ENCODE measurements at regions not wholly inside any gene's neighbourhood (a gene's known extent, or its start where the extent isn't known, plus 50 kb on each side); places are given as distances from the start of the nearest gene placed in this dataset.

- intact Hi-C loops (cut with DNase I), result no loop called here
- TF ChIP-seq POLR2A (IDR thresholded peaks at IDR 0.05) (no peak), CTCF (IDR thresholded peaks at IDR 0.05) (no peak)
- Histone ChIP-seq H3K9me3 (peaks cover 0 to 9% (median 0%) of the 10 kb centered on the region in 3 donors), H3K4me3 (no peak overlapping the region), H3K36me3 (replicated peaks in 1 of 2; ENCODE audit: insufficient read depth in 1 of 2, low read depth in 2 of 2) (no peaks in the 10 kb centered on the region), H3K27me3 (no peaks in the 10 kb centered on the region), H3K27ac (no peak overlapping the region), H3K4me1 (no peaks in the 10 kb centered on the region)
- ATAC-seq (no peak), DNase-seq (no peak)
- 57 to 74% methylated on average over 2 of the region's 2 CpGs for WGBS, 2 donors
These were observed 626.0 kb downstream of the KCTD8 start for GRCh38 chr4:43822621-43823020.

GRCh38 chr4:43835869-43836268 is 612.7 kb downstream of the KCTD8 start:
- peaks cover 0 to 2% (median 0%) of the 10 kb centered on the region in 3 donors for H3K9me3 ChIP-seq
- DNase-seq (no peak), ATAC-seq (no peak)
- H3K4me1 ChIP-seq, result no peaks in the 10 kb centered on the region
- intact Hi-C loops (cut with DNase I), result no loop called here
- H3K36me3 ChIP-seq (replicated peaks in 1 of 2; ENCODE audit: insufficient read depth in 1 of 2, low read depth in 2 of 2), result no peaks in the 10 kb centered on the region
- TF ChIP-seq POLR2A (IDR thresholded peaks at IDR 0.05), result no peak
- TF ChIP-seq CTCF (IDR thresholded peaks at IDR 0.05), result no peak
- no peaks in the 10 kb centered on the region for H3K27me3 ChIP-seq
- H3K27ac ChIP-seq, result no peak overlapping the region
- H3K4me3 ChIP-seq, result no peak overlapping the region

- Histone ChIP-seq H3K27ac (no peak overlapping the region), H3K9me3 (peaks cover 0 to 5% (median 0%) of the 10 kb centered on the region in 3 donors), H3K4me3 (no peak overlapping the region), H3K4me1 (no peaks in the 10 kb centered on the region), H3K27me3 (no peaks in the 10 kb centered on the region), H3K36me3 (replicated peaks in 1 of 2; ENCODE audit: insufficient read depth in 1 of 2, low read depth in 2 of 2) (no peaks in the 10 kb centered on the region)
- intact Hi-C loops (cut with DNase I), result no loop called here
- DNase-seq (no peak), ATAC-seq (no peak)
- TF ChIP-seq POLR2A (IDR thresholded peaks at IDR 0.05) (no peak), CTCF (IDR thresholded peaks at IDR 0.05) (no peak)
These were observed 611.4 kb downstream of the KCTD8 start for GRCh38 chr4:43837171-43837570.

GRCh38 chr4:43837604-43838003 is 611.0 kb downstream of the KCTD8 start:
- intact Hi-C loops (cut with DNase I), result no loop called here
- Histone ChIP-seq H3K4me1 (no peaks in the 10 kb centered on the region), H3K27me3 (no peaks in the 10 kb centered on the region), H3K4me3 (no peak overlapping the region), H3K27ac (no peak overlapping the region), H3K36me3 (replicated peaks in 1 of 2; ENCODE audit: insufficient read depth in 1 of 2, low read depth in 2 of 2) (no peaks in the 10 kb centered on the region), H3K9me3 (peaks cover 0 to 5% (median 0%) of the 10 kb centered on the region in 3 donors)
- no peak for ATAC-seq
- no peak for DNase-seq
- TF ChIP-seq POLR2A (IDR thresholded peaks at IDR 0.05) (no peak), CTCF (IDR thresholded peaks at IDR 0.05) (no peak)

- no peak for ATAC-seq
- Histone ChIP-seq H3K36me3 (replicated peaks in 1 of 2; ENCODE audit: insufficient read depth in 1 of 2, low read depth in 2 of 2) (no peaks in the 10 kb centered on the region), H3K4me1 (no peaks in the 10 kb centered on the region), H3K9me3 (peaks cover 0 to 5% (median 0%) of the 10 kb centered on the region in 3 donors), H3K27ac (no peak overlapping the region), H3K27me3 (no peaks in the 10 kb centered on the region), H3K4me3 (no peak overlapping the region)
- intact Hi-C loops (cut with DNase I), result no loop called here
- no peak for DNase-seq
- 35 to 44% methylated on average over 1 of the region's 1 CpG for whole genome bisulfite sequencing, 2 donors
- TF ChIP-seq POLR2A (IDR thresholded peaks at IDR 0.05), result no peak
- no peak for TF ChIP-seq CTCF (IDR thresholded peaks at IDR 0.05)
These were observed 606.0 kb downstream of the KCTD8 start for GRCh38 chr4:43842594-43842993.

Measured in body of pancreas (tissue), 4 donors.